Endodermal cell (in vitro differentiated cells): ENCODE measurements at regions not wholly inside any gene's neighbourhood (a gene's known extent, or its start where the extent isn't known, plus 50 kb on each side); places are given as distances from the start of the nearest gene placed in this dataset.

Experiments
- DNase-seq: peaks from one replicate; pipeline ENCODE4 v3.0.0-alpha.2; 2017
- H3K27ac ChIP-seq: 2 replicates; pipeline ENCODE4 v1.5.1; 2013; ENCODE audit warnings: mild to moderate bottlenecking, low read depth, low read length, moderate library complexity
- H3K27me3 ChIP-seq: 2 replicates; pipeline ENCODE4 v1.6.1; 2013; ENCODE audit warnings: mild to moderate bottlenecking, low read length, moderate library complexity; ENCODE audit not compliant: insufficient read depth, control insufficient read depth, poor library complexity, severe bottlenecking
- H3K36me3 ChIP-seq: 2 replicates; pipeline ENCODE4 v1.7.0; 2013; ENCODE audit warnings: mild to moderate bottlenecking, low read length, moderate library complexity; ENCODE audit not compliant: control insufficient read depth, insufficient read depth
- H3K4me1 ChIP-seq: one replicate; pipeline ENCODE4 v1.7.0; 2013; ENCODE audit warnings: low read length; ENCODE audit not compliant: control insufficient read depth, insufficient read depth
- H3K4me3 ChIP-seq: 2 replicates; pipeline ENCODE4 v1.5.1; 2013; ENCODE audit warnings: mild to moderate bottlenecking, low read length, moderate library complexity
- H3K9ac ChIP-seq: 2 replicates; pipeline ENCODE4 v1.6.1; 2013; ENCODE audit warnings: mild to moderate bottlenecking, low read length, moderate library complexity; ENCODE audit not compliant: poor library complexity, severe bottlenecking; ENCODE audit errors: extremely low read depth
- H3K9me3 ChIP-seq: 2 replicates; pipeline ENCODE4 v1.6.1; 2013; ENCODE audit warnings: mild to moderate bottlenecking, low read length, moderate library complexity; ENCODE audit not compliant: control insufficient read depth
- H3K27ac Mint-ChIP-seq: 2 replicates; pipeline ENCODE4 v1.8.0; 2020; ENCODE audit warnings: mixed read lengths
- H3K27me3 Mint-ChIP-seq: 2 replicates; pipeline ENCODE4 v1.8.0; 2021; ENCODE audit warnings: mild to moderate bottlenecking, mixed read lengths; ENCODE audit not compliant: insufficient read depth
- H3K36me3 Mint-ChIP-seq: 2 replicates; pipeline ENCODE4 v1.8.0; 2020; ENCODE audit warnings: low read depth, mixed read lengths
- H3K4me1 Mint-ChIP-seq: 2 replicates; pipeline ENCODE4 v1.8.0; 2020; ENCODE audit warnings: mixed read lengths
- H3K4me3 Mint-ChIP-seq: 2 replicates; pipeline ENCODE4 v1.8.0; 2020; ENCODE audit warnings: mild to moderate bottlenecking, moderate library complexity, mixed read lengths
- H3K9me3 Mint-ChIP-seq: 2 replicates; pipeline ENCODE4 v1.8.0; 2020; ENCODE audit warnings: mild to moderate bottlenecking, mixed read lengths
- CTCF ChIP-seq: fragments of 200-600 bp; sonication (generic); conservative IDR thresholded peaks from 2 replicates; pipeline ENCODE4 v1.5.0; 2021; ENCODE audit warnings: antibody characterized with exemption, mild to moderate bottlenecking
- WGBS, 2 experiments: methylation state at CpG; one replicate each; pipeline versions ENCODE4 v1.1.5 to v1.1.7; 2013; ENCODE audit warnings: missing lambda C conversion rate in 2 of 2, mixed read lengths in 1 of 2; ENCODE audit not compliant: insufficient coverage in 1 of 2, insufficient read length in 1 of 2; 5-methylcytosine and 5-hydroxymethylcytosine counted together

GRCh38 chr3:154778057-154778456 is 302.1 kb upstream of the MME start:
- Histone ChIP-seq H3K36me3 (no peaks in the 10 kb centered on the region), H3K4me1 (peaks cover 8% of the 10 kb centered on the region), H3K27me3 (no peaks in the 10 kb centered on the region), H3K9me3 (no peaks in the 10 kb centered on the region), H3K9ac (no peak overlapping the region), H3K4me3 (no peak overlapping the region), H3K27ac (no peak overlapping the region)
- DNase-seq = no peak
- no peak for TF ChIP-seq CTCF
- H3K36me3 Mint-ChIP-seq = no peaks in the 10 kb centered on the region
- no peak overlapping the region for H3K27ac Mint-ChIP-seq
- WGBS, 2 experiments = 63 to 91% methylated on average over 1 of the region's 1 CpG
- H3K9me3 Mint-ChIP-seq = no peaks in the 10 kb centered on the region
- H3K4me1 Mint-ChIP-seq = peaks cover 32% of the 10 kb centered on the region
- H3K27me3 Mint-ChIP-seq = no peaks in the 10 kb centered on the region
- H3K4me3 Mint-ChIP-seq = no peak overlapping the region

- H3K27ac Mint-ChIP-seq = no peak overlapping the region
- TF ChIP-seq CTCF = no peak
- Histone ChIP-seq H3K9me3 (no peaks in the 10 kb centered on the region), H3K9ac (no peak overlapping the region), H3K4me1 (peaks cover 8% of the 10 kb centered on the region), H3K27ac (no peak overlapping the region), H3K36me3 (no peaks in the 10 kb centered on the region), H3K27me3 (no peaks in the 10 kb centered on the region), H3K4me3 (no peak overlapping the region)
- DNase-seq = no peak
- no peaks in the 10 kb centered on the region for H3K27me3 Mint-ChIP-seq
- no peaks in the 10 kb centered on the region for H3K36me3 Mint-ChIP-seq
- H3K9me3 Mint-ChIP-seq = no peaks in the 10 kb centered on the region
- 44 to 63% methylated on average over 1 to 5 of the region's 5 CpGs for WGBS, 2 experiments
- peaks cover 32% of the 10 kb centered on the region for H3K4me1 Mint-ChIP-seq
- no peak overlapping the region for H3K4me3 Mint-ChIP-seq
Observed at GRCh38 chr3:154776549-154777225, 303.4 kb upstream of the MME start.

DNA sequence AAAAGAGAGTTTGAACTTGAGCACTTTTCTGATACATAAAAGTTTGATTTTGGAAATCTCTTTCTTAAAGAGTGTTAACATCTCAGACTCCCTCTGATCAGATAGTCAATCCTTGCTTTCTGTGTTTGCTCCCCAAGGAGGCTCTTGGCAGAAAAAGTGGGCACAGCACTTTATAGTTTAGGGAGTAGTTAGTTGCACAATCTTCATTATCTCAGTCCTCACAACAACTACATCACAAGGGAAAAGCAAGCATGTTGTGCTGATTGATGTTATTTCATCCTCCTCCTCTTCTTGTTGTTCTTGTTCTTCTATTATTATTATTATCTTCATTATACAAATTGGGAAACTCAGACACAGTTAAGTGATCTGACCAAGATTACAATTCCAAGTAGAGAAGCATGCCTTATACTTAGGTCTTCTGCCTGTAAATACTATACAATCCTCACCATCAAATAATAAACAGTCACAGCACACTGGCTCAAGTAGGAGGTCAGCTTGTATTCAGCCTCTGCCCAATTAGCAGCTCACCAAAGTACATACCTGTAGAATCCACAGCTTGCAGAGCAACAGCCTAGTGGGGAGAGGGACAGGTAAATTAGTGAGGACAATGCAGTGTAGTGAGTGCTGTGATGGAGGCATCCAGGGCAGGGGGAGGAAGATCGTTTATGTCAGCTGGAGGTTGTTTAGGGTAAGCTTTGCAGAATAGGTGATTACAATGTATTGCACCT is 304.1 kb upstream of the MME start:
- Mint-ChIP-seq H3K27ac (no peak overlapping the region), H3K4me3 (no peak overlapping the region), H3K36me3 (no peaks in the 10 kb centered on the region), H3K27me3 (no peaks in the 10 kb centered on the region), H3K9me3 (no peaks in the 10 kb centered on the region), H3K4me1 (peaks cover 32% of the 10 kb centered on the region)
- Histone ChIP-seq H3K27me3 (no peaks in the 10 kb centered on the region), H3K4me1 (peaks cover 8% of the 10 kb centered on the region), H3K4me3 (no peak overlapping the region), H3K9ac (no peak overlapping the region), H3K36me3 (no peaks in the 10 kb centered on the region), H3K9me3 (no peaks in the 10 kb centered on the region), H3K27ac (no peak overlapping the region)
- DNase-seq = peak; percentile 63
- WGBS, 2 experiments = 44 to 50% methylated on average over 1 of the region's 1 CpG
- TF ChIP-seq CTCF = no peak
